DOHH2 (cell line): ENCODE measurements at regions not wholly inside any gene's neighbourhood (a gene's known extent, or its start where the extent isn't known, plus 50 kb on each side); places are given as distances from the start of the nearest gene placed in this dataset.

Experiments
- H3F3A ChIP-seq: fragments of 200-600 bp; sonication (generic), shearing (Covaris generic); 2 replicates; pipeline ENCODE4 v1.6.0; 2016; ENCODE audit warnings: antibody characterized with exemption, mild to moderate bottlenecking; ENCODE audit not compliant: control insufficient read depth, insufficient read depth
- H3K27ac ChIP-seq: fragments of 200-600 bp; sonication (generic); 2 replicates; pipeline ENCODE4 v1.5.1; 2014; ENCODE audit warnings: low read depth, mild to moderate bottlenecking, low read length, moderate library complexity
- H3K27me3 ChIP-seq: fragments of 200-600 bp; sonication (generic); 2 replicates; pipeline ENCODE4 v1.6.1; 2014; ENCODE audit warnings: mild to moderate bottlenecking, low read length, mixed read lengths; ENCODE audit not compliant: control insufficient read depth
- H3K36me3 ChIP-seq: fragments of 200-600 bp; sonication (generic); 2 replicates; pipeline ENCODE4 v1.6.1; 2014; ENCODE audit warnings: mild to moderate bottlenecking, low read length, moderate library complexity, mixed read lengths; ENCODE audit not compliant: control insufficient read depth
- H3K4me1 ChIP-seq: fragments of 200-600 bp; sonication (generic); 2 replicates; pipeline ENCODE4 v1.6.1; 2014; ENCODE audit warnings: mild to moderate bottlenecking, low read length, mixed read lengths; ENCODE audit not compliant: control insufficient read depth
- H3K4me2 ChIP-seq: fragments of 200-600 bp; sonication (generic); 2 replicates; pipeline ENCODE4 v1.6.0; 2014; ENCODE audit warnings: mild to moderate bottlenecking, low read length, moderate library complexity
- H3K4me3 ChIP-seq: fragments of 200-600 bp; sonication (generic); 2 replicates; pipeline ENCODE4 v1.5.1; 2014; ENCODE audit warnings: mild to moderate bottlenecking, low read length, mixed read lengths
- H3K79me2 ChIP-seq: fragments of 200-600 bp; sonication (generic); 2 replicates; pipeline ENCODE4 v1.6.1; 2014; ENCODE audit warnings: mild to moderate bottlenecking, low read length, mixed read lengths; ENCODE audit not compliant: control insufficient read depth
- H3K9me2 ChIP-seq: fragments of 200-600 bp; sonication (generic); replicated peaks from 2 replicates; pipeline ENCODE4 v1.6.1; 2014; ENCODE audit warnings: mild to moderate bottlenecking, low read length, mixed read lengths; ENCODE audit not compliant: control insufficient read depth
- H3K9me3 ChIP-seq: fragments of 200-600 bp; sonication (generic); 2 replicates; pipeline ENCODE4 v1.6.1; 2014; ENCODE audit warnings: antibody characterized with exemption, low read length, mixed read lengths; ENCODE audit not compliant: control insufficient read depth, insufficient read depth
- H4K20me1 ChIP-seq: fragments of 200-600 bp; sonication (generic); 2 replicates; pipeline ENCODE4 v1.6.0; 2014; ENCODE audit warnings: low read depth, mild to moderate bottlenecking, antibody characterized with exemption, low read length, moderate library complexity; ENCODE audit not compliant: control insufficient read depth, insufficient read depth
- CTCF ChIP-seq: fragments of 200-600 bp; sonication (generic); IDR thresholded peaks from one replicate; pipeline ENCODE4 v1.5.1; 2014; ENCODE audit warnings: antibody characterized with exemption, mild to moderate bottlenecking, low read depth, low read length; ENCODE audit not compliant: poor library complexity, severe bottlenecking
- EZH2phosphoT487 ChIP-seq: fragments of 200-600 bp; sonication (generic); IDR thresholded peaks from 2 replicates; pipeline ENCODE4 v1.6.1; 2017; ENCODE audit warnings: borderline replicate concordance, mild to moderate bottlenecking, antibody characterized with exemption, low read length, moderate library complexity, mixed read lengths

GRCh38 chr14:84351646-84352045, 1178.3 kb upstream of the FLRT2 start:
- H4K20me1 ChIP-seq, result no peaks in the 10 kb centered on the region
- H3F3A ChIP-seq, result no peaks in the 10 kb centered on the region
- H3K9me3 ChIP-seq, result peaks cover 5% of the 10 kb centered on the region; the same call in 1 of the 2 replicates
- H3K27me3 ChIP-seq, result no peaks in the 10 kb centered on the region
- no peaks in the 10 kb centered on the region for H3K79me2 ChIP-seq
- H3K4me1 ChIP-seq, result no peaks in the 10 kb centered on the region
- H3K36me3 ChIP-seq, result no peaks in the 10 kb centered on the region
- no peak for TF ChIP-seq CTCF
- TF ChIP-seq EZH2phosphoT487, result no peak
- no peak overlapping the region for H3K4me3 ChIP-seq
- H3K4me2 ChIP-seq, result no peak overlapping the region
- H3K9me2 ChIP-seq, result no peaks in the 10 kb centered on the region
- H3K27ac ChIP-seq, result no peak overlapping the region

- no peaks in the 10 kb centered on the region for H3K9me2 ChIP-seq
- H3K9me3 ChIP-seq, result no peaks in the 10 kb centered on the region; the same call in 1 of the 2 replicates
- H3F3A ChIP-seq, result no peaks in the 10 kb centered on the region
- H4K20me1 ChIP-seq, result no peaks in the 10 kb centered on the region
- no peaks in the 10 kb centered on the region for H3K36me3 ChIP-seq
- H3K4me3 ChIP-seq, result no peak overlapping the region
- no peaks in the 10 kb centered on the region for H3K4me1 ChIP-seq
- no peak overlapping the region for H3K4me2 ChIP-seq
- H3K27ac ChIP-seq, result no peak overlapping the region
- TF ChIP-seq CTCF, result no peak
- TF ChIP-seq EZH2phosphoT487, result no peak
- no peaks in the 10 kb centered on the region for H3K27me3 ChIP-seq
- no peaks in the 10 kb centered on the region for H3K79me2 ChIP-seq
Observed at GRCh38 chr14:84361476-84361875, 1168.5 kb upstream of the FLRT2 start.

- H4K20me1 ChIP-seq, result no peaks in the 10 kb centered on the region
- peaks cover 4% of the 10 kb centered on the region; the same call in 1 of the 2 replicates for H3K9me3 ChIP-seq
- H3K4me2 ChIP-seq, result no peak overlapping the region
- TF ChIP-seq EZH2phosphoT487, result no peak
- TF ChIP-seq CTCF, result no peak
- no peaks in the 10 kb centered on the region for H3K27me3 ChIP-seq
- H3K36me3 ChIP-seq, result no peaks in the 10 kb centered on the region
- H3K79me2 ChIP-seq, result no peaks in the 10 kb centered on the region
- no peak overlapping the region for H3K27ac ChIP-seq
- no peaks in the 10 kb centered on the region for H3F3A ChIP-seq
- H3K4me3 ChIP-seq, result no peak overlapping the region
- no peaks in the 10 kb centered on the region for H3K9me2 ChIP-seq
- no peaks in the 10 kb centered on the region for H3K4me1 ChIP-seq
Observed at GRCh38 chr14:84375235-84375634, 1154.7 kb upstream of the FLRT2 start.
